Panc1 (cell line): ENCODE measurements at regions not wholly inside any gene's neighbourhood (a gene's known extent, or its start where the extent isn't known, plus 50 kb on each side); places are given as distances from the start of the nearest gene placed in this dataset.

Experiments
- CTCF ChIP-seq: fragments of 450-650 bp; IDR thresholded peaks from 2 replicates; pipeline ENCODE4 v1.5.1; 2017; ENCODE audit warnings: mild to moderate bottlenecking
- POLR2AphosphoS5 ChIP-seq: IDR thresholded peaks from 2 replicates; pipeline ENCODE4 v1.6.1; 2012; ENCODE audit warnings: mild to moderate bottlenecking, low read depth, low read length, moderate library complexity

DNA sequence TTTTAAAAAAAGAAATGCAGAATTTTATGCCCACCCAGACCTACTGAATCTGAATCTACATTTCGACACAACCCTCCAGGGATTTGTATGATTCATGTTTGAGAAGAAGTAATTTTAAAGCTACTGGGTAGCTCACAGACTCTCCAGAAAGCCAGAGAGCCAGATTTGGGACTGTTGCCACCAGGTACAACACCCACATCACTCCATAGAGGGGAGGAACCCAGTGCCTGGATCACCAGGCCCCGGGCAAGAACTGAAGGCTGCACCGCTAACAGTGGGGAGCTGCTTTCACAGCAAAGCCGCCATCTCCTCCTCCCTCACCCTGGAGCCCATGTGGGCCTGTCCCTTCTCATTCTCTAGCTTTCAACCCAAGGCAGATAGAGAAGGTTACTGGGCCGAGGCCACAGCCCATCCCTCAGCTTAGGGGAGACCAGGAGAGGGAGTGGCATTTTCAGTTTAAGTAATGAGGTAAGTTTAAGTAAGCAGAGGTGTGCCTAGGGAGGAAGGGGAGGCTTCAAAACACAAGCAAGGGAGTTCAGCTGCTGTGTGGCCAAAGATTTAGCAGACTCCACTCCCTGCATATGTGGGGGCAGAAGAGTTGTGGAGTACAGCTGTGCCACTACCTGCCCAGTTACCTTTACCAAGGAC is 109.8 kb downstream of the IL12A start:
- TF ChIP-seq CTCF: no peak
- no peak for TF ChIP-seq POLR2AphosphoS5
